Neural cell (in vitro differentiated cells): ENCODE measurements at regions not wholly inside any gene's neighbourhood (a gene's known extent, or its start where the extent isn't known, plus 50 kb on each side); places are given as distances from the start of the nearest gene placed in this dataset.

Source experiments
- H2AFZ ChIP-seq: fragments of 200-600, 300-800 bp; sonication (generic), shearing (Covaris generic); 2 replicates; pipeline ENCODE4 v1.6.0; 2014; ENCODE audit warnings: low read depth, mild to moderate bottlenecking, antibody characterized with exemption, low read length, moderate library complexity
- H3F3A ChIP-seq: fragments of 200-600 bp; shearing (Covaris generic); 2 replicates; pipeline ENCODE4 v1.6.1; 2016; ENCODE audit warnings: mild to moderate bottlenecking, moderate library complexity, mixed read lengths, antibody characterized with exemption, low read length; ENCODE audit not compliant: insufficient read depth, poor library complexity, severe bottlenecking
- H3K27ac ChIP-seq: fragments of 200-600, 300-800 bp; sonication (generic), shearing (Covaris generic); 2 replicates; pipeline ENCODE4 v1.5.1; 2014; ENCODE audit warnings: mild to moderate bottlenecking, low read length, moderate library complexity
- H3K27me3 ChIP-seq: fragments of 300-800, 200-600 bp; sonication (generic), shearing (Covaris generic); 2 replicates; pipeline ENCODE4 v1.6.0; 2014; ENCODE audit warnings: mild to moderate bottlenecking, low read depth, low read length, moderate library complexity; ENCODE audit not compliant: insufficient read depth
- H3K36me3 ChIP-seq: fragments of 300-800, 200-600 bp; sonication (generic), shearing (Covaris generic); 2 replicates; pipeline ENCODE4 v1.5.1; 2014; ENCODE audit warnings: mild to moderate bottlenecking, antibody characterized with exemption, low read length, moderate library complexity; ENCODE audit not compliant: insufficient read depth
- H3K4me2 ChIP-seq: fragments of 300-800, 200-600 bp; sonication (generic), shearing (Covaris generic); 2 replicates; pipeline ENCODE4 v1.6.0; 2014; ENCODE audit warnings: mild to moderate bottlenecking, low read length
- H3K4me3 ChIP-seq: fragments of 300-800, 200-600 bp; sonication (generic), shearing (Covaris generic); 2 replicates; pipeline ENCODE4 v1.5.1; 2014; ENCODE audit warnings: mild to moderate bottlenecking, low read length, moderate library complexity
- H3K79me2 ChIP-seq: fragments of 200-600 bp; shearing (Covaris generic); replicated peaks from 2 replicates; pipeline ENCODE4 v1.6.0; 2014; ENCODE audit warnings: mild to moderate bottlenecking, low read length, moderate library complexity; ENCODE audit not compliant: insufficient read depth
- H3K9ac ChIP-seq: fragments of 300-800, 200-600 bp; sonication (generic), shearing (Covaris generic); 2 replicates; pipeline ENCODE4 v1.6.1; 2016; ENCODE audit warnings: mild to moderate bottlenecking, low read length, mixed read lengths
- H3K9me2 ChIP-seq: fragments of 200-600 bp; shearing (Covaris generic); 2 replicates; pipeline ENCODE4 v1.6.1; 2016; ENCODE audit warnings: mild to moderate bottlenecking, low read length, mixed read lengths; ENCODE audit not compliant: insufficient read depth
- H3K9me3 ChIP-seq: fragments of 200-600, 300-800 bp; sonication (generic), shearing (Covaris generic); 2 replicates; pipeline ENCODE4 v1.6.1; 2016; ENCODE audit warnings: mild to moderate bottlenecking, mixed run types, low read length, moderate library complexity, mixed read lengths
- H4K20me1 ChIP-seq: fragments of 200-600 bp; shearing (Covaris generic); 2 replicates; pipeline ENCODE4 v1.6.1; 2016; ENCODE audit warnings: mild to moderate bottlenecking, mixed run types; ENCODE audit not compliant: insufficient read depth
- EP300 ChIP-seq: fragments of 450-650 bp; conservative IDR thresholded peaks from 2 replicates; pipeline ENCODE4 v1.6.1; 2014; ENCODE audit warnings: antibody characterized with exemption, mild to moderate bottlenecking, moderate library complexity; ENCODE audit not compliant: poor library complexity, severe bottlenecking
- EZH2 ChIP-seq: fragments of 200-600, 300-800 bp; shearing (Covaris generic), sonication (generic); IDR thresholded peaks from 2 replicates; pipeline ENCODE4 v1.6.1; 2014; ENCODE audit warnings: antibody characterized with exemption, low read length, borderline replicate concordance, mild to moderate bottlenecking; ENCODE audit not compliant: insufficient read depth, poor library complexity, severe bottlenecking
- MXI1 ChIP-seq: fragments of 450-650 bp; conservative IDR thresholded peaks from 2 replicates; pipeline ENCODE4 v1.6.1; 2014; ENCODE audit warnings: antibody characterized with exemption, mild to moderate bottlenecking; ENCODE audit not compliant: poor library complexity, severe bottlenecking
- POLR2AphosphoS5 ChIP-seq: IDR thresholded peaks from 2 replicates; pipeline ENCODE4 v1.6.1; 2012
- RAD21 ChIP-seq: fragments of 450-650 bp; conservative IDR thresholded peaks from 2 replicates; pipeline ENCODE4 v1.6.1; 2014; ENCODE audit warnings: antibody characterized with exemption, mild to moderate bottlenecking, moderate library complexity
- SMC3 ChIP-seq: fragments of 450-650 bp; conservative IDR thresholded peaks from 2 replicates; pipeline ENCODE4 v1.6.1; 2014; ENCODE audit warnings: antibody characterized with exemption, mild to moderate bottlenecking, moderate library complexity; ENCODE audit not compliant: poor library complexity
- TAF1 ChIP-seq: IDR thresholded peaks from 2 replicates; pipeline ENCODE4 v1.6.1; 2012; ENCODE audit warnings: low read depth
- TF ChIP-seq, protein P1 (sequence below): fragments of 450-650 bp; IDR thresholded peaks from 2 replicates; pipeline ENCODE4 v1.5.1; 2014; ENCODE audit warnings: antibody characterized with exemption, mild to moderate bottlenecking, moderate library complexity; ENCODE audit not compliant: poor library complexity, severe bottlenecking
- TF ChIP-seq, protein P2 (sequence below): IDR thresholded peaks from 2 replicates; pipeline ENCODE4 v1.6.1; 2012; ENCODE audit warnings: borderline replicate concordance

- Histone ChIP-seq H3K36me3 (no peaks in the 10 kb centered on the region), H3K27ac (no peak overlapping the region), H3K4me2 (no peak overlapping the region), H3K9ac (no peak overlapping the region), H3K9me3 (no peaks in the 10 kb centered on the region), H3K9me2 (no peaks in the 10 kb centered on the region), H3K79me2 (no peaks in the 10 kb centered on the region), H4K20me1 (no peaks in the 10 kb centered on the region), H3K27me3 (no peaks in the 10 kb centered on the region), H3F3A (no peaks in the 10 kb centered on the region), H2AFZ (no peak overlapping the region), H3K4me3 (no peak overlapping the region)
- TF ChIP-seq MXI1 (no peak), EZH2 (no peak), RAD21 (no peak), EP300 (no peak), TAF1 (no peak), POLR2AphosphoS5 (no peak)
- TF ChIP-seq, protein P1, sequence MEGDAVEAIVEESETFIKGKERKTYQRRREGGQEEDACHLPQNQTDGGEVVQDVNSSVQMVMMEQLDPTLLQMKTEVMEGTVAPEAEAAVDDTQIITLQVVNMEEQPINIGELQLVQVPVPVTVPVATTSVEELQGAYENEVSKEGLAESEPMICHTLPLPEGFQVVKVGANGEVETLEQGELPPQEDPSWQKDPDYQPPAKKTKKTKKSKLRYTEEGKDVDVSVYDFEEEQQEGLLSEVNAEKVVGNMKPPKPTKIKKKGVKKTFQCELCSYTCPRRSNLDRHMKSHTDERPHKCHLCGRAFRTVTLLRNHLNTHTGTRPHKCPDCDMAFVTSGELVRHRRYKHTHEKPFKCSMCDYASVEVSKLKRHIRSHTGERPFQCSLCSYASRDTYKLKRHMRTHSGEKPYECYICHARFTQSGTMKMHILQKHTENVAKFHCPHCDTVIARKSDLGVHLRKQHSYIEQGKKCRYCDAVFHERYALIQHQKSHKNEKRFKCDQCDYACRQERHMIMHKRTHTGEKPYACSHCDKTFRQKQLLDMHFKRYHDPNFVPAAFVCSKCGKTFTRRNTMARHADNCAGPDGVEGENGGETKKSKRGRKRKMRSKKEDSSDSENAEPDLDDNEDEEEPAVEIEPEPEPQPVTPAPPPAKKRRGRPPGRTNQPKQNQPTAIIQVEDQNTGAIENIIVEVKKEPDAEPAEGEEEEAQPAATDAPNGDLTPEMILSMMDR, result no peak
- TF ChIP-seq, protein P2, sequence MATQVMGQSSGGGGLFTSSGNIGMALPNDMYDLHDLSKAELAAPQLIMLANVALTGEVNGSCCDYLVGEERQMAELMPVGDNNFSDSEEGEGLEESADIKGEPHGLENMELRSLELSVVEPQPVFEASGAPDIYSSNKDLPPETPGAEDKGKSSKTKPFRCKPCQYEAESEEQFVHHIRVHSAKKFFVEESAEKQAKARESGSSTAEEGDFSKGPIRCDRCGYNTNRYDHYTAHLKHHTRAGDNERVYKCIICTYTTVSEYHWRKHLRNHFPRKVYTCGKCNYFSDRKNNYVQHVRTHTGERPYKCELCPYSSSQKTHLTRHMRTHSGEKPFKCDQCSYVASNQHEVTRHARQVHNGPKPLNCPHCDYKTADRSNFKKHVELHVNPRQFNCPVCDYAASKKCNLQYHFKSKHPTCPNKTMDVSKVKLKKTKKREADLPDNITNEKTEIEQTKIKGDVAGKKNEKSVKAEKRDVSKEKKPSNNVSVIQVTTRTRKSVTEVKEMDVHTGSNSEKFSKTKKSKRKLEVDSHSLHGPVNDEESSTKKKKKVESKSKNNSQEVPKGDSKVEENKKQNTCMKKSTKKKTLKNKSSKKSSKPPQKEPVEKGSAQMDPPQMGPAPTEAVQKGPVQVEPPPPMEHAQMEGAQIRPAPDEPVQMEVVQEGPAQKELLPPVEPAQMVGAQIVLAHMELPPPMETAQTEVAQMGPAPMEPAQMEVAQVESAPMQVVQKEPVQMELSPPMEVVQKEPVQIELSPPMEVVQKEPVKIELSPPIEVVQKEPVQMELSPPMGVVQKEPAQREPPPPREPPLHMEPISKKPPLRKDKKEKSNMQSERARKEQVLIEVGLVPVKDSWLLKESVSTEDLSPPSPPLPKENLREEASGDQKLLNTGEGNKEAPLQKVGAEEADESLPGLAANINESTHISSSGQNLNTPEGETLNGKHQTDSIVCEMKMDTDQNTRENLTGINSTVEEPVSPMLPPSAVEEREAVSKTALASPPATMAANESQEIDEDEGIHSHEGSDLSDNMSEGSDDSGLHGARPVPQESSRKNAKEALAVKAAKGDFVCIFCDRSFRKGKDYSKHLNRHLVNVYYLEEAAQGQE, result no peak
Observed at GRCh38 chr3:22952860-22953259, 250.3 kb upstream of the UBE2E2 start.

DNA sequence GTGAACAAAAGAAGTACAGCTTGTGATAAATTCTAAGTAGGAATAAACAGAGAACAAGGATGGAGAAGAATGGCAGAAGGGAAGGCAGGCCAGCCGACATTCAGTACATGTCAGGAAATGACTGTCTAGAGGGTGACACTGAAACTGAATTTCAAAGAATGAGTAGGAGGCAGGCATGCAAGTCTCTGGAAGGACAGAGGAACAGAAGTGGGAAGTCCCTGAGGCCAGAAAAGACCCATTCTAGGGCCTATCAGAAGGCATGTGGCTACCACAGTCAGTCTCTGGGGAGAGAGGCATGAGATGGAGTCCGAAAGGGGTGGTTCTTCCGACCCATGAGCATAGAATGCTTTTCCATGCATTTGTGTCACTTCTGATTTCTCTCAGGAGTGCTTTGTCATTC, 243.5 kb upstream of the UBE2E2 start:
- H3K9me3 ChIP-seq, result no peaks in the 10 kb centered on the region
- no peak overlapping the region for H3K4me2 ChIP-seq
- no peaks in the 10 kb centered on the region for H3K79me2 ChIP-seq
- H3F3A ChIP-seq, result no peaks in the 10 kb centered on the region
- TF ChIP-seq, protein P1, result no peak
- TF ChIP-seq, protein P2, result no peak
- TF ChIP-seq EZH2 (no peak), POLR2AphosphoS5 (no peak), RAD21 (no peak), MXI1 (no peak), EP300 (no peak), SMC3 (no peak), TAF1 (no peak)
- H3K9me2 ChIP-seq, result no peaks in the 10 kb centered on the region
- H3K36me3 ChIP-seq, result no peaks in the 10 kb centered on the region
- no peak overlapping the region for H2AFZ ChIP-seq
- H3K9ac ChIP-seq, result no peak overlapping the region
- H3K27ac ChIP-seq, result no peak overlapping the region
- no peaks in the 10 kb centered on the region for H3K27me3 ChIP-seq
- H3K4me3 ChIP-seq, result no peak overlapping the region
- no peaks in the 10 kb centered on the region for H4K20me1 ChIP-seq
